GM12872 (cell line): ENCODE measurements at regions not wholly inside any gene's neighbourhood (a gene's known extent, or its start where the extent isn't known, plus 50 kb on each side); places are given as distances from the start of the nearest gene placed in this dataset.

Source experiments
- CTCF ChIP-seq: IDR thresholded peaks from 3 replicates; pipeline ENCODE4 v1.5.1; 2011; ENCODE audit warnings: low read depth, mild to moderate bottlenecking, low read length, moderate library complexity; ENCODE audit not compliant: insufficient read depth

GRCh38 chr5:58025809-58026208, 434.1 kb downstream of the PLK2 start:
- TF ChIP-seq CTCF = no peak

GRCh38 chr5:58024151-58024550, 435.7 kb downstream of the PLK2 start:
- TF ChIP-seq CTCF = no peak

GRCh38 chr5:58022055-58022454, 437.8 kb downstream of the PLK2 start:
- TF ChIP-seq CTCF = no peak

GRCh38 chr5:58021466-58021865, 438.4 kb downstream of the PLK2 start:
- no peak for TF ChIP-seq CTCF

GRCh38 chr5:58019614-58020013, 440.3 kb downstream of the PLK2 start:
- TF ChIP-seq CTCF = no peak

- TF ChIP-seq CTCF = no peak
Measured at GRCh38 chr5:58018016-58018415, 441.9 kb downstream of the PLK2 start.

GRCh38 chr5:58016877-58017276, 443.0 kb downstream of the PLK2 start:
- no peak for TF ChIP-seq CTCF

- no peak for TF ChIP-seq CTCF
Measured at GRCh38 chr5:58016358-58016757, 443.5 kb downstream of the PLK2 start.
